D721Med (cell line): ENCODE measurements at regions not wholly inside any gene's neighbourhood (a gene's known extent, or its start where the extent isn't known, plus 50 kb on each side); places are given as distances from the start of the nearest gene placed in this dataset.

Source experiments
- DNase-seq: peaks from one replicate; pipeline ENCODE4 v3.0.0; 2011; ENCODE audit warnings: low spot score; ENCODE audit not compliant: insufficient read length
- FAIRE-seq: peaks from 2 replicates; lab custom pipeline; 2011; peaks lifted over from hg19 to GRCh38; lab: Jason Lieb, UNC
- CTCF ChIP-seq: IDR thresholded peaks from 2 replicates; pipeline ENCODE4 v1.5.1; 2012; ENCODE audit warnings: mild to moderate bottlenecking, control low read depth; ENCODE audit not compliant: insufficient read depth; ENCODE audit errors: missing control alignments

- FAIRE-seq (no peak), DNase-seq (no peak)
- no peak for TF ChIP-seq CTCF
Observed at GRCh38 chr7:138233189-138233588, 156.9 kb downstream of the AKR1D1 start.

GRCh38 chr7:138235207-138235606, 158.9 kb downstream of the AKR1D1 start:
- DNase-seq (no peak), FAIRE-seq (no peak)
- TF ChIP-seq CTCF = no peak

- DNase-seq (no peak), FAIRE-seq (no peak)
- no peak for TF ChIP-seq CTCF
Observed at GRCh38 chr7:138237995-138238394, 161.7 kb downstream of the AKR1D1 start.

- DNase-seq (no peak), FAIRE-seq (no peak)
- no peak for TF ChIP-seq CTCF
Observed at GRCh38 chr7:138238734-138239659, 162.7 kb downstream of the AKR1D1 start.

GRCh38 chr7:138243430-138243829, 167.2 kb downstream of the AKR1D1 start:
- no peak for TF ChIP-seq CTCF
- FAIRE-seq (no peak), DNase-seq (no peak)

- FAIRE-seq = no peak
- no peak for TF ChIP-seq CTCF
- no peak for DNase-seq
Observed at GRCh38 chr7:138243836-138244235, 167.6 kb downstream of the AKR1D1 start.

GRCh38 chr7:138244606-138245005, 168.3 kb downstream of the AKR1D1 start:
- no peak for FAIRE-seq
- TF ChIP-seq CTCF = no peak
- no peak for DNase-seq
